GM21367 (cell line): ENCODE measurements at regions not wholly inside any gene's neighbourhood (a gene's known extent, or its start where the extent isn't known, plus 50 kb on each side); places are given as distances from the start of the nearest gene placed in this dataset.
A peak's percentile ranks its signal among the peaks of the same experiment; 100 is the strongest.
"Not testable (repeated sequence)": the region's sequence is repeated elsewhere in the genome, so short reads cannot be mapped to it uniquely, and the experiment has no call there.

ENCODE experiments used
- ATAC-seq: cut with Tn5 transposase; IDR thresholded peaks from one replicate; pipeline ENCODE4 v1.9.1; 2021; ENCODE audit not compliant: unreplicated experiment

DNA sequence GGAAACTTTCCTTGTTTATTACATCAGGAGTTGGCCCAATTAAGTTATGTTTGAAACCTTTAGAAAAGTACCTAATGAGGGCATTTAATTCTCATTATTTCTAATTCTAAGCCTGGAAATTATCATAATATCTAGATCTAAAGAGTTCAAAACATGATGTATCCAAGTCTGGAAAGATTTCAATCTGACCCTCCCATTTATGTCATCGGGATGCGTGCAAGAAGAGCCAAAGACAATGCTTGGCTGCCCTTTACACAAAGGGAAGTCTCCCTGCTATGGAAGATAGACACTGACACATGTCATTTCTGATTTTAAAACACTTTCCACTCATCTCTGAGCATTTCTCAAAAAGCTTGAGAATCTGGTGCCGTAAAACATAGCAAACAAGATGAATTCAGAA is 222.4 kb downstream of the ANTXR2 start:
- no peak for ATAC-seq

GRCh38 chr4:79848329-79848728 is 224.7 kb downstream of the ANTXR2 start:
- no peak for ATAC-seq

GRCh38 chr4:79847411-79847810 is 225.6 kb downstream of the ANTXR2 start:
- ATAC-seq = no peak

DNA sequence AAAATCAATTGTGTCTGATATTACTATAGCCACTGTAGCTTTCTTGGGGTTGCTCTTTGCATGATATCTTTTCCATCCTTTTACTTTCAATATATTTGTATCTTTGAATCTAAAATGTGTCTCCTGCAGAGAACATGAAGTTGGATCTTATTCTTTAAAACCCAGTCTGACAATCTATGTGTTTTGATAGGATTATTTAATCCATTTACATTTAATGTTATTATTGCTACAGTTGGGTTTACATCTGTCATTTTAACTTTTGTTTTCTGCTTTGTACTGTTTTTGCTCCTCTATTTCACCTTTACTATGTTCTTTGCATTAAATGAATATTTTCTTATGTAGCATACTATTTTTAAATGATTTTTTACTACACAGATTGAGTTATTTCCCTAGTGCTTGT is 230.9 kb downstream of the ANTXR2 start:
- no peak for ATAC-seq

GRCh38 chr4:79833857-79834256 is 239.2 kb downstream of the ANTXR2 start:
- ATAC-seq = no peak

- ATAC-seq = no peak
Measured at GRCh38 chr4:79831701-79832514, 241.1 kb downstream of the ANTXR2 start.

GRCh38 chr4:79831119-79831528 is 241.9 kb downstream of the ANTXR2 start:
- no peak for ATAC-seq

DNA sequence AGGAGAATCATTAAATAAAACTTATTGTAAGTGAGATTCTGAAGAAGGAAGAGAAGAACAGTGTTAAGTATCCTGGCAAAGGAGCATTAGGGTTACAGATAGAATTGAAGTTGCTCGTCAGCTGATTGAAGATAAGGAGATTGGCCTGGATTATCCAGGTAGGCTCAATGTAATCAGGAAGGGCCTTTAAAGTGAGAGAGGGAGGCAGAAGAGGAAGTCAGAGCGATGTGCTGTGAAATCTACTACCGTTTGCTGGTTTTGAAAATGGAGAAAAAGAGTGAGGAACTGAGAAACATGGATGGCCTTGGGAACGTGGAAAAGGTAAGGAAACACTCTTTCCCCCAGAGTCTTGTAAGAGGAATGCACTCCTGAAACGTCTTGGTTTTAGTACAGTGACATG is 245.7 kb downstream of the ANTXR2 start:
- no peak for ATAC-seq

- ATAC-seq = no peak
Measured at GRCh38 chr4:79823148-79823763, 249.8 kb downstream of the ANTXR2 start.

- ATAC-seq = peak; percentile 55
Measured at GRCh38 chr4:79820427-79820826, 252.6 kb downstream of the ANTXR2 start.

GRCh38 chr4:79807933-79808332 is 265.1 kb downstream of the ANTXR2 start:
- ATAC-seq = not testable (repeated sequence)

- no peak for ATAC-seq
Measured at GRCh38 chr4:79798047-79798446, 275.0 kb downstream of the ANTXR2 start.

DNA sequence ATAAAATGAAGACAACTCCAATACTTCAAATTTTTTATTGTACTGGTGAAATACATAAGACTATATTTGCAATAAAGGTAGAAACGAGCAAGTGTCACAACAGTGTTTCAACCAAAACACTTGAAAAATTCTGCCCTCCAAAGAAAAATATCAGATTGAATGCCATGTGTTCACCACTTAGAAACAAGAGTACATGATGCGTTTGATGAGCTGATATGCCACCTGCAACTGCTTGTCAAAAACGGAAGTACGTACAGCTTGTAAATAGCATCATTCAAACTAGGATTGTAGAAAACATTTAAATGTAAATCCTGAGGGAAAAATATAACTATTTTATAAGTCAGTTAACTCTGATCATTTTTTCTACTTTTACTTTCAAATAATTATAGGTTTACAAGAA is 276.1 kb downstream of the ANTXR2 start:
- ATAC-seq = no peak

GRCh38 chr4:79788884-79789283 is 284.1 kb downstream of the ANTXR2 start:
- no peak for ATAC-seq

GRCh38 chr4:79780129-79780528 is 292.9 kb downstream of the ANTXR2 start:
- no peak for ATAC-seq

GRCh38 chr4:79772510-79772909 is 300.5 kb downstream of the ANTXR2 start:
- ATAC-seq = no peak

GRCh38 chr4:79764120-79764519 is 308.9 kb downstream of the ANTXR2 start:
- ATAC-seq = no peak

GRCh38 chr4:79763486-79764075 is 309.4 kb downstream of the ANTXR2 start:
- no peak for ATAC-seq

DNA sequence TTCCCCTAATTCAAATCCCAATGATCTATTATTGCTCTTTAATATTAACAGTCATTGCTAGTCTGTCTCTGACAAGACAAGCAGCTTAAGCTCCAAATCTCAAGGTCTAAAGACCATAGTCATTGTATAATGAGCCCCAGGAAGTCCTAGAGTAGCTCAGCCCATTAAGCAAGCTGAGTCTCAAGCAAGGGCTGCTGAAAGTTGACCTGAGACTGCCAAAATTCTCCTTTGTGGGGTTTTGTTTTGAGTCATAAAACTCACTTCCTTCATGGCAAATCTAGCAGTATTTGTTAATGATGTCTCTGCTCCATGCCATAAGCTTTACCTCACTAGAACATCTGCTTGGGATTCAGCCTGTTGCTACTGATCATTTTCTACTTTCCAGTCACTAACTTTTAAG is 313.2 kb downstream of the ANTXR2 start:
- ATAC-seq = no peak

DNA sequence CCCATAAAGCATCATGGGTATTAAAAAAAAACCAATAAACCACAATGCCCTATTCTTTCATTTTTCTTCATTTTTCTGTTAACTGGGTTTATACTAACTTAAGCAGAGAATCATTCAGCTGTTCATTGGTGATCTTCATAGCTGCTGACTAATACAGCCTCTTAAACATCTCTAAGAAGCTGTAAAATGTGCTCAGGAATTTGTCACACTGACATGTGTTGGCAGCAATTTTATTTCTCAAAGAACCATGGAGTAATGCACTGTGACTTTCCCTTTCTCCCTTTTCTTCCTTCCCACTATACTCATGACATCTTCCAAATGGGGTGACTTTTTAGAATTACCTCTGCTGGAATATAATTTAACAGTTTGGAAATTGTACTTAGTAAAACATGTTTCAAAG is 315.4 kb downstream of the ANTXR2 start:
- no peak for ATAC-seq

DNA sequence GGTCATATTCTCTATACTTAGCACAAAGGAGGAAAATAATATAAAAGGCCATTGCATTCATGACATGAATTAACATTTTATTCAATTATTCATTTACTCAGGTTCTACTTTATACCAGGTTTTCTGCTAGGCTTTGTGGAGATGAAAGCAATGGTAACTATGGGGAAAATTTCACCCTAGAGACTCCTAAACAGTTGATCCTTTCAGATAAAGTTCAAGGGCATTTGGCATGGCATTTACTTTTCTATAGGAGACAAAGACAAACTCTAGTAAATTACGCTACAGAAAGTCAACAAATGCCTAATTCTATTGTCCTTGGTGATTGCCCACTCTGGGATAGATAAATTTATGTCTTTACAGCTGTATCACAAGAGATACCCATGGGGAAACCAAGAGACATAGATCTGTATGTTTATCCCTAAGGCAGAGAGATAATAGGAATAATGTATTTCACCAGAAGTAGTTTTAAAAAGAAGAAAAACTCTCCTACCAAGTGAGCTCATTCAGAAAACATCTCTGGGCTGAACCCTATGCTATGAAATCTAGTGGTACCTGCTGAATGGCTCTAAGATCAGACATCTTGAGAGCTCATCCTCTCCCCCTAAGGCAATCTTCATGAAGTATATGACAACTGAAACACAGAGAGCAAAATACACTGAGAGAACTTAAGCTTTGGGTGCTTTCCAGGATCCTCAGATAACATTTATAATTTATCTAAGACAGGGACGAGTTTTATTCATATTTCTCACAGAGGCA is 316.7 kb downstream of the ANTXR2 start:
- ATAC-seq = no peak

DNA sequence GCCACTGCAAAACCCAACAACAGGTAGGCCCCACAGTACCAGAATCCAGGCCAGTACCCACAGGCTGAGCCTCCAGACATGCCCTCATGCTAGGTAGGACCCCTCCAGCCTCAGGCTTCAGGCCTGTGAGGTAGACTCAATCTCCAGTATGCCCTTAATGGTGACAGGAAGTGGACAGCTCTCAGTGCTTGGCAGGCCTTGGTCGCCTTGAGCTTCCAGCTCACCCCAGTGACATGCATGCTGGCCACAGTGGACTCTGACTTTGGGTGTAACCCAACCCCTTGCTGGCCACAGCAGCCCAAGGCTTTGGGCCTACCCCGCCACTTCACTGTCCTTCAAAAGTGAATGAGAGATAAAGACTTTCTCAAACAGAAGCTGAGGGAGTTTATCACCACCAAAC is 324.2 kb downstream of the ANTXR2 start:
- no peak for ATAC-seq
